GM18519 (cell line): ENCODE measurements at regions not wholly inside any gene's neighbourhood (a gene's known extent, or its start where the extent isn't known, plus 50 kb on each side); places are given as distances from the start of the nearest gene placed in this dataset.
"Not testable (repeated sequence)": the region's sequence is repeated elsewhere in the genome, so short reads cannot be mapped to it uniquely, and the experiment has no call there.

Source experiments
- ATAC-seq: cut with Tn5 transposase; IDR thresholded peaks from one replicate; pipeline ENCODE4 v1.9.1; 2021; ENCODE audit warnings: mild to moderate bottlenecking, moderate library complexity; ENCODE audit not compliant: unreplicated experiment, low FRiP score

GRCh38 chr10:4229106-4229505, 444.1 kb upstream of the KLF6 start:
- ATAC-seq = no peak

- no peak for ATAC-seq
Measured at GRCh38 chr10:4227586-4227985, 442.6 kb upstream of the KLF6 start.

- no peak for ATAC-seq
Measured at GRCh38 chr10:4226941-4227540, 442.0 kb upstream of the KLF6 start.

GRCh38 chr10:4224178-4224577, 439.2 kb upstream of the KLF6 start:
- no peak for ATAC-seq

GRCh38 chr10:4221310-4221709, 436.3 kb upstream of the KLF6 start:
- not testable (repeated sequence) for ATAC-seq

GRCh38 chr10:4219901-4220300, 434.9 kb upstream of the KLF6 start:
- no peak for ATAC-seq

GRCh38 chr10:4217653-4218052, 432.6 kb upstream of the KLF6 start:
- ATAC-seq = no peak

GRCh38 chr10:4217187-4217586, 432.2 kb upstream of the KLF6 start:
- ATAC-seq = no peak

- ATAC-seq = no peak
Measured at GRCh38 chr10:4216726-4217125, 431.7 kb upstream of the KLF6 start.

GRCh38 chr10:4215963-4216575, 431.1 kb upstream of the KLF6 start:
- ATAC-seq = no peak

GRCh38 chr10:4215485-4215884, 430.5 kb upstream of the KLF6 start:
- no peak for ATAC-seq

GRCh38 chr10:4214908-4215307, 429.9 kb upstream of the KLF6 start:
- ATAC-seq = no peak

GRCh38 chr10:4213441-4213840, 428.4 kb upstream of the KLF6 start:
- ATAC-seq = no peak

GRCh38 chr10:4212111-4212630, 427.2 kb upstream of the KLF6 start:
- ATAC-seq = no peak

- no peak for ATAC-seq
Measured at GRCh38 chr10:4208499-4208898, 423.5 kb upstream of the KLF6 start.

GRCh38 chr10:4205113-4205512, 420.1 kb upstream of the KLF6 start:
- ATAC-seq = no peak

- ATAC-seq = no peak
Measured at GRCh38 chr10:4202938-4203337, 417.9 kb upstream of the KLF6 start.

- ATAC-seq = no peak
Measured at GRCh38 chr10:4201866-4202825, 417.1 kb upstream of the KLF6 start.

GRCh38 chr10:4199196-4199595, 414.2 kb upstream of the KLF6 start:
- ATAC-seq = no peak

GRCh38 chr10:4198216-4198615, 413.2 kb upstream of the KLF6 start:
- ATAC-seq = no peak

- no peak for ATAC-seq
Measured at GRCh38 chr10:4197676-4198075, 412.7 kb upstream of the KLF6 start.
